Mesenchymal stem cell (in vitro differentiated cells and primary cell): ENCODE measurements at regions not wholly inside any gene's neighbourhood (a gene's known extent, or its start where the extent isn't known, plus 50 kb on each side); places are given as distances from the start of the nearest gene placed in this dataset.

Experiments
- DNase-seq: peaks from one replicate; pipeline ENCODE4 v3.0.0-alpha.2; 2013
- H2AFZ ChIP-seq: one replicate; pipeline ENCODE4 v1.6.1; 2013; ENCODE audit warnings: low read depth, mild to moderate bottlenecking, control low read depth, inconsistent platforms, low read length, moderate library complexity
- H2AK5ac ChIP-seq: 2 replicates; pipeline ENCODE4 v1.6.1; 2013; ENCODE audit warnings: low read length, moderate library complexity, mild to moderate bottlenecking, inconsistent platforms; ENCODE audit not compliant: severe bottlenecking
- H2BK120ac ChIP-seq: one replicate; pipeline ENCODE4 v1.6.1; 2013; ENCODE audit warnings: low read depth, mild to moderate bottlenecking, inconsistent platforms, low read length, moderate library complexity
- H2BK12ac ChIP-seq, 2 experiments: one replicate each; pipeline ENCODE4 v1.6.1; 2013; ENCODE audit warnings: inconsistent platforms in 2 of 2, low read length in 2 of 2, mild to moderate bottlenecking in 2 of 2, moderate library complexity in 2 of 2, control low read depth in 1 of 2
- H2BK15ac ChIP-seq: one replicate; pipeline ENCODE4 v1.6.1; 2013; ENCODE audit warnings: mild to moderate bottlenecking, low read depth, inconsistent platforms; ENCODE audit not compliant: poor library complexity, severe bottlenecking
- H2BK5ac ChIP-seq: 2 replicates; pipeline ENCODE4 v1.6.1; 2013; ENCODE audit warnings: low read depth, mild to moderate bottlenecking, low read length, control low read depth, inconsistent platforms; ENCODE audit not compliant: poor library complexity, severe bottlenecking
- H3K14ac ChIP-seq, 2 experiments: one replicate each; pipeline ENCODE4 v1.6.1; 2013; ENCODE audit warnings: inconsistent platforms in 2 of 2, low read length in 2 of 2, control low read depth in 1 of 2, mild to moderate bottlenecking in 1 of 2, moderate library complexity in 1 of 2
- H3K18ac ChIP-seq, 2 experiments: one replicate each; pipeline ENCODE4 v1.6.1; 2013; ENCODE audit warnings: inconsistent platforms in 2 of 2, low read length in 2 of 2, control low read depth in 1 of 2, low read depth in 1 of 2, mild to moderate bottlenecking in 1 of 2
- H3K23ac ChIP-seq, 2 experiments: one replicate each; pipeline ENCODE4 v1.6.1; 2013; ENCODE audit warnings: inconsistent platforms in 2 of 2, low read length in 2 of 2, mild to moderate bottlenecking in 2 of 2, moderate library complexity in 2 of 2, control low read depth in 1 of 2
- H3K27ac ChIP-seq: 2 replicates; pipeline ENCODE4 v1.5.1; 2013; ENCODE audit warnings: mild to moderate bottlenecking, moderate library complexity, low read length, control low read depth, inconsistent platforms; ENCODE audit not compliant: poor library complexity, severe bottlenecking
- H3K27me3 ChIP-seq, 2 experiments: 2 replicates each; pipeline versions ENCODE4 v1.6.1 to v1.7.0; 2013; ENCODE audit warnings: low read length in 2 of 2, mild to moderate bottlenecking in 2 of 2, moderate library complexity in 2 of 2, control low read depth in 1 of 2, inconsistent platforms in 1 of 2; ENCODE audit not compliant: control insufficient read depth in 1 of 2, insufficient read depth in 1 of 2
- H3K36me3 ChIP-seq, 2 experiments: 2 replicates each; pipeline versions ENCODE4 v1.6.1 to v1.7.0; 2013; ENCODE audit warnings: low read length in 2 of 2, control low read depth in 1 of 2, inconsistent platforms in 1 of 2, low read depth in 1 of 2, mild to moderate bottlenecking in 1 of 2; ENCODE audit not compliant: insufficient read depth in 2 of 2, control insufficient read depth in 1 of 2
- H3K4ac ChIP-seq, 2 experiments: one replicate each; pipeline ENCODE4 v1.6.1; 2013; ENCODE audit warnings: inconsistent platforms in 2 of 2, low read length in 2 of 2, mild to moderate bottlenecking in 2 of 2, moderate library complexity in 2 of 2, control low read depth in 1 of 2, low read depth in 1 of 2
- H3K4me1 ChIP-seq: 2 replicates; pipeline ENCODE4 v1.6.1; 2013; ENCODE audit warnings: low read depth, low read length, control low read depth; ENCODE audit not compliant: control insufficient read depth, insufficient read depth
- H3K4me2 ChIP-seq: 2 replicates; pipeline ENCODE4 v1.6.1; 2013; ENCODE audit warnings: low read length, mild to moderate bottlenecking, inconsistent platforms; ENCODE audit not compliant: poor library complexity, severe bottlenecking
- H3K4me3 ChIP-seq, 2 experiments: 2 replicates each; pipeline versions ENCODE4 v1.5.1 to v1.7.0; 2013; ENCODE audit warnings: low read length in 2 of 2, mild to moderate bottlenecking in 2 of 2, control low read depth in 1 of 2, low read depth in 1 of 2; ENCODE audit not compliant: insufficient read depth in 1 of 2
- H3K79me1 ChIP-seq: replicated peaks from 2 replicates; pipeline ENCODE4 v1.6.1; 2013; ENCODE audit warnings: mild to moderate bottlenecking, control low read depth, low read length, inconsistent platforms; ENCODE audit not compliant: poor library complexity, severe bottlenecking
- H3K9ac ChIP-seq: 2 replicates; pipeline ENCODE4 v1.7.0; 2013; ENCODE audit warnings: mild to moderate bottlenecking, low read length, moderate library complexity
- H3K9me3 ChIP-seq: 2 replicates; pipeline ENCODE4 v1.7.0; 2013; ENCODE audit warnings: mild to moderate bottlenecking, low read length; ENCODE audit not compliant: control insufficient read depth
- H4K8ac ChIP-seq: one replicate; pipeline ENCODE4 v1.6.1; 2013; ENCODE audit warnings: inconsistent platforms, mild to moderate bottlenecking, low read length, moderate library complexity
- H4K91ac ChIP-seq: one replicate; pipeline ENCODE4 v1.6.1; 2013; ENCODE audit warnings: mild to moderate bottlenecking, low read length, inconsistent platforms
- WGBS: methylation state at CpG from one replicate; pipeline ENCODE4 v1.1.7; 2013; ENCODE audit warnings: mixed read lengths; 5-methylcytosine and 5-hydroxymethylcytosine counted together

GRCh38 chr1:194338241-194338948 is 1152.0 kb upstream of the B3GALT2 start:
- Histone ChIP-seq H2AK5ac (no peak overlapping the region), H4K91ac (no peak overlapping the region), H3K27me3 (no peaks in the 10 kb centered on the region), H2BK12ac (no peak overlapping the region), H3K4ac (no peak overlapping the region), H3K27ac (no peak overlapping the region), H2AFZ (no peak overlapping the region), H3K36me3 (no peaks in the 10 kb centered on the region), H2BK120ac (no peak overlapping the region), H3K14ac (no peak overlapping the region), H3K18ac (no peak overlapping the region), H3K23ac (no peak overlapping the region), H3K4me1 (no peaks in the 10 kb centered on the region), H3K4me3 (no peak overlapping the region), H3K79me1 (no peaks in the 10 kb centered on the region), H3K9me3 (peaks cover 3% of the 10 kb centered on the region), H2BK5ac (no peak overlapping the region), H3K9ac (no peak overlapping the region), H3K4me2 (no peak overlapping the region), H4K8ac (no peak overlapping the region), H2BK15ac (no peak overlapping the region)
- WGBS: no CpG with 5 or more reads among the region's 1 CpG
- DNase-seq: no peak

- no peak overlapping the region for H3K18ac ChIP-seq
- H3K4me2 ChIP-seq: no peak overlapping the region
- H3K14ac ChIP-seq: no peak overlapping the region
- H4K8ac ChIP-seq: no peak overlapping the region
- no peak overlapping the region for H2BK5ac ChIP-seq
- no peak overlapping the region for H2AFZ ChIP-seq
- no peaks in the 10 kb centered on the region for H3K9me3 ChIP-seq
- H2AK5ac ChIP-seq: no peak overlapping the region
- H2BK15ac ChIP-seq: no peak overlapping the region
- H3K4me1 ChIP-seq: no peaks in the 10 kb centered on the region
- no peaks in the 10 kb centered on the region for H3K36me3 ChIP-seq
- 93% methylated on average over 1 of the region's 3 CpGs for WGBS
- H3K4ac ChIP-seq: no peak overlapping the region
- no peaks in the 10 kb centered on the region for H3K27me3 ChIP-seq
- no peak overlapping the region for H3K23ac ChIP-seq
- no peak overlapping the region for H3K4me3 ChIP-seq
- no peak overlapping the region for H2BK12ac ChIP-seq
- H2BK120ac ChIP-seq: no peak overlapping the region
- H3K27ac ChIP-seq: no peak overlapping the region
- H4K91ac ChIP-seq: no peak overlapping the region
- no peaks in the 10 kb centered on the region for H3K79me1 ChIP-seq
- no peak for DNase-seq
- H3K9ac ChIP-seq: no peak overlapping the region
Observed at GRCh38 chr1:194333240-194333639, 1146.8 kb upstream of the B3GALT2 start.

GRCh38 chr1:194331758-194332157 is 1145.3 kb upstream of the B3GALT2 start:
- H3K9me3 ChIP-seq: no peaks in the 10 kb centered on the region
- no peak overlapping the region for H2BK12ac ChIP-seq
- H4K8ac ChIP-seq: no peak overlapping the region
- no peak overlapping the region for H3K4me3 ChIP-seq
- H3K4ac ChIP-seq: no peak overlapping the region
- no peak overlapping the region for H3K14ac ChIP-seq
- H4K91ac ChIP-seq: no peak overlapping the region
- no peak overlapping the region for H3K27ac ChIP-seq
- DNase-seq: no peak
- no peak overlapping the region for H2BK15ac ChIP-seq
- H3K4me1 ChIP-seq: no peaks in the 10 kb centered on the region
- H3K79me1 ChIP-seq: no peaks in the 10 kb centered on the region
- no peak overlapping the region for H2BK120ac ChIP-seq
- WGBS: no CpG with 5 or more reads among the region's 2 CpGs
- no peak overlapping the region for H3K23ac ChIP-seq
- no peak overlapping the region for H2AK5ac ChIP-seq
- no peak overlapping the region for H2BK5ac ChIP-seq
- no peak overlapping the region for H3K9ac ChIP-seq
- no peaks in the 10 kb centered on the region for H3K36me3 ChIP-seq
- H3K18ac ChIP-seq: no peak overlapping the region
- no peak overlapping the region for H3K4me2 ChIP-seq
- H3K27me3 ChIP-seq: no peaks in the 10 kb centered on the region
- H2AFZ ChIP-seq: no peak overlapping the region

- H3K27ac ChIP-seq: no peak overlapping the region
- no peaks in the 10 kb centered on the region for H3K36me3 ChIP-seq
- no peaks in the 10 kb centered on the region for H3K79me1 ChIP-seq
- no peak overlapping the region for H3K18ac ChIP-seq
- peaks cover 2% of the 10 kb centered on the region for H3K9me3 ChIP-seq
- no peak for DNase-seq
- no peak overlapping the region for H4K8ac ChIP-seq
- H3K4me1 ChIP-seq: no peaks in the 10 kb centered on the region
- no peak overlapping the region for H2AK5ac ChIP-seq
- H3K14ac ChIP-seq: no peak overlapping the region
- no peak overlapping the region for H2BK15ac ChIP-seq
- H3K23ac ChIP-seq: no peak overlapping the region
- WGBS: 87% methylated on average over 2 of the region's 4 CpGs
- no peak overlapping the region for H3K9ac ChIP-seq
- no peak overlapping the region for H3K4me3 ChIP-seq
- no peak overlapping the region for H3K4me2 ChIP-seq
- H2AFZ ChIP-seq: no peak overlapping the region
- H2BK120ac ChIP-seq: no peak overlapping the region
- H2BK12ac ChIP-seq: no peak overlapping the region
- no peak overlapping the region for H4K91ac ChIP-seq
- H3K27me3 ChIP-seq: no peaks in the 10 kb centered on the region
- H3K4ac ChIP-seq: no peak overlapping the region
- H2BK5ac ChIP-seq: no peak overlapping the region
Observed at GRCh38 chr1:194322751-194323150, 1136.3 kb upstream of the B3GALT2 start.
